ENCODE measurements at regions not wholly inside any gene's neighbourhood (a gene's known extent, or its start where the extent isn't known, plus 50 kb on each side); places are given as distances from the start of the nearest gene placed in this dataset.

GRCh38 chr10:78746155-78746763 lies 322.5 kb upstream of the ZMIZ1 start:
- peaks cover 5% of the 10 kb centered on the region for H3K27me3 Mint-ChIP-seq
- DNase-seq = no peak
- ChIA-PET CTCF (no interaction called here), POLR2A (no interaction called here)
- intact Hi-C loops (cut with micrococcal nuclease) = no loop called here
- H3K4me1 Mint-ChIP-seq (ENCODE audit: low read depth) = peaks cover 7% of the 10 kb centered on the region
- H3K27ac Mint-ChIP-seq = no peak overlapping the region
- no peaks in the 10 kb centered on the region for H3K9me3 Mint-ChIP-seq
- H3K4me3 Mint-ChIP-seq = no peak overlapping the region
- H3K36me3 Mint-ChIP-seq = no peaks in the 10 kb centered on the region

GRCh38 chr10:78747401-78748234 lies 321.1 kb upstream of the ZMIZ1 start:
- CTCF ChIA-PET = no interaction called here
- H3K4me3 Mint-ChIP-seq = no peak overlapping the region

GRCh38 chr10:78748235-78748533 lies 320.6 kb upstream of the ZMIZ1 start:
- DNase-seq = no peak
- CTCF ChIA-PET = no interaction called here
- H3K27ac Mint-ChIP-seq = no peak overlapping the region

More at GRCh38 chr10:78747401-78748234, 321.1 kb upstream of the ZMIZ1 start:
- no peaks in the 10 kb centered on the region for H3K9me3 Mint-ChIP-seq
- POLR2A ChIA-PET = no interaction called here
- peaks cover 15% of the 10 kb centered on the region for H3K27me3 Mint-ChIP-seq
- no peaks in the 10 kb centered on the region for H3K36me3 Mint-ChIP-seq
- H3K4me1 Mint-ChIP-seq (ENCODE audit: low read depth) = peaks cover 6% of the 10 kb centered on the region
- intact Hi-C loops (cut with micrococcal nuclease) = no loop called here
- H3K27ac Mint-ChIP-seq = no peak overlapping the region
- no peak for DNase-seq

GRCh38 chr10:78749200-78749599 lies 319.6 kb upstream of the ZMIZ1 start:
- no peak overlapping the region for H3K27ac Mint-ChIP-seq
- ChIA-PET POLR2A (no interaction called here), CTCF (no interaction called here)
- H3K27me3 Mint-ChIP-seq = peaks cover 21% of the 10 kb centered on the region
- no peaks in the 10 kb centered on the region for H3K36me3 Mint-ChIP-seq
- DNase-seq = no peak
- no peaks in the 10 kb centered on the region for H3K9me3 Mint-ChIP-seq
- H3K4me3 Mint-ChIP-seq = no peak overlapping the region
- intact Hi-C loops (cut with micrococcal nuclease) = no loop called here
- H3K4me1 Mint-ChIP-seq (ENCODE audit: low read depth) = no peaks in the 10 kb centered on the region

More at GRCh38 chr10:78748235-78748533, 320.6 kb upstream of the ZMIZ1 start:
- Mint-ChIP-seq H3K4me1 (ENCODE audit: low read depth) (peaks cover under 1% of the 10 kb centered on the region), H3K36me3 (no peaks in the 10 kb centered on the region), H3K4me3 (no peak overlapping the region), H3K27me3 (peaks cover 15% of the 10 kb centered on the region), H3K9me3 (no peaks in the 10 kb centered on the region)
- POLR2A ChIA-PET = no interaction called here
- intact Hi-C loops (cut with micrococcal nuclease) = no loop called here

- CTCF ChIA-PET = no interaction called here
- no peak for DNase-seq
- H3K36me3 Mint-ChIP-seq = no peaks in the 10 kb centered on the region
- H3K27ac Mint-ChIP-seq = no peak overlapping the region
- H3K27me3 Mint-ChIP-seq = peaks cover 22% of the 10 kb centered on the region
- H3K4me1 Mint-ChIP-seq (ENCODE audit: low read depth) = no peaks in the 10 kb centered on the region
- POLR2A ChIA-PET = no interaction called here
- intact Hi-C loops (cut with micrococcal nuclease) = loop anchor here (10.0 kb wide), 1 partner anchor 445 kb away; no protein-coding TSS in a partner anchor
- H3K9me3 Mint-ChIP-seq = no peaks in the 10 kb centered on the region
- H3K4me3 Mint-ChIP-seq = no peak overlapping the region
Observed at GRCh38 chr10:78749898-78750297, 318.9 kb upstream of the ZMIZ1 start.

- Mint-ChIP-seq H3K4me3 (no peak overlapping the region), H3K27ac (no peak overlapping the region), H3K4me1 (ENCODE audit: low read depth) (no peaks in the 10 kb centered on the region), H3K9me3 (no peaks in the 10 kb centered on the region), H3K27me3 (peaks cover 25% of the 10 kb centered on the region), H3K36me3 (no peaks in the 10 kb centered on the region)
- POLR2A ChIA-PET = no interaction called here
- intact Hi-C loops (cut with micrococcal nuclease) = loop anchor here (10.0 kb wide), 1 partner anchor 444 kb away; no protein-coding TSS in a partner anchor
- no peak for DNase-seq
- CTCF ChIA-PET = no interaction called here
Observed at GRCh38 chr10:78750418-78750817, 318.3 kb upstream of the ZMIZ1 start.

GRCh38 chr10:78751716-78752115 lies 317.1 kb upstream of the ZMIZ1 start:
- no peak overlapping the region for H3K4me3 Mint-ChIP-seq
- intact Hi-C loops (cut with micrococcal nuclease) = loop anchor here (10.0 kb wide), 1 partner anchor 443 kb away; no protein-coding TSS in a partner anchor
- CTCF ChIA-PET = interaction anchor here (1.0 kb wide), 1 partner anchor 14 kb away, joined by 3 read pairs; no protein-coding TSS in a partner anchor
- no peak for DNase-seq
- no peaks in the 10 kb centered on the region for H3K9me3 Mint-ChIP-seq
- H3K36me3 Mint-ChIP-seq = no peaks in the 10 kb centered on the region
- POLR2A ChIA-PET = no interaction called here
- peaks cover 26% of the 10 kb centered on the region for H3K27me3 Mint-ChIP-seq
- no peak overlapping the region for H3K27ac Mint-ChIP-seq
- peaks cover 4% of the 10 kb centered on the region for H3K4me1 Mint-ChIP-seq (ENCODE audit: low read depth)

GRCh38 chr10:78752221-78752620 lies 316.5 kb upstream of the ZMIZ1 start:
- H3K27ac Mint-ChIP-seq = no peak overlapping the region
- H3K36me3 Mint-ChIP-seq = no peaks in the 10 kb centered on the region
- no peaks in the 10 kb centered on the region for H3K9me3 Mint-ChIP-seq
- CTCF ChIA-PET = interaction anchor here (1.0 kb wide), 1 partner anchor 15 kb away, joined by 3 read pairs; no protein-coding TSS in a partner anchor
- H3K4me3 Mint-ChIP-seq = no peak overlapping the region
- peaks cover 9% of the 10 kb centered on the region for H3K4me1 Mint-ChIP-seq (ENCODE audit: low read depth)
- peaks cover 26% of the 10 kb centered on the region for H3K27me3 Mint-ChIP-seq
- POLR2A ChIA-PET = no interaction called here
- intact Hi-C loops (cut with micrococcal nuclease) = loop anchor here (10.0 kb wide), 1 partner anchor 443 kb away; no protein-coding TSS in a partner anchor
- no peak for DNase-seq

- Mint-ChIP-seq H3K27me3 (peaks cover 26% of the 10 kb centered on the region), H3K4me1 (ENCODE audit: low read depth) (peaks cover 9% of the 10 kb centered on the region), H3K36me3 (no peaks in the 10 kb centered on the region), H3K4me3 (no peak overlapping the region), H3K27ac (no peak overlapping the region), H3K9me3 (no peaks in the 10 kb centered on the region)
- intact Hi-C loops (cut with micrococcal nuclease) = loop anchor here (10.0 kb wide), 1 partner anchor 442 kb away; no protein-coding TSS in a partner anchor
- CTCF ChIA-PET = interaction anchor here (0.7 kb wide), 1 partner anchor 238 kb away, joined by 3 read pairs; no protein-coding TSS in a partner anchor
- no peak for DNase-seq
- POLR2A ChIA-PET = no interaction called here
Observed at GRCh38 chr10:78752708-78753107, 316.1 kb upstream of the ZMIZ1 start.

- CTCF ChIA-PET = interaction anchor here (1.0 kb wide), 1 partner anchor 319 kb away, joined by 3 read pairs; no protein-coding TSS in a partner anchor
Observed at GRCh38 chr10:78754269-78755062, 314.3 kb upstream of the ZMIZ1 start.

GRCh38 chr10:78755063-78755701 lies 313.6 kb upstream of the ZMIZ1 start:
- ChIA-PET CTCF (no interaction called here), POLR2A (no interaction called here)
- H3K9me3 Mint-ChIP-seq = no peaks in the 10 kb centered on the region
- peaks cover 23% of the 10 kb centered on the region for H3K27me3 Mint-ChIP-seq
- peaks cover 15% of the 10 kb centered on the region for H3K4me1 Mint-ChIP-seq (ENCODE audit: low read depth)
- no peaks in the 10 kb centered on the region for H3K36me3 Mint-ChIP-seq
- H3K4me3 Mint-ChIP-seq = no peak overlapping the region
- intact Hi-C loops (cut with micrococcal nuclease) = loop anchor here (10.0 kb wide), 1 partner anchor 440 kb away; no protein-coding TSS in a partner anchor
- H3K27ac Mint-ChIP-seq = no peak overlapping the region
- DNase-seq = no peak

More at GRCh38 chr10:78754269-78755062, 314.3 kb upstream of the ZMIZ1 start:
- Mint-ChIP-seq H3K27me3 (peaks cover 23% of the 10 kb centered on the region), H3K4me3 (no peak overlapping the region), H3K27ac (no peak overlapping the region), H3K9me3 (no peaks in the 10 kb centered on the region), H3K36me3 (no peaks in the 10 kb centered on the region), H3K4me1 (ENCODE audit: low read depth) (peaks cover 10% of the 10 kb centered on the region)
- DNase-seq = no peak
- POLR2A ChIA-PET = no interaction called here
- intact Hi-C loops (cut with micrococcal nuclease) = loop anchor here (10.0 kb wide), 1 partner anchor 440 kb away; no protein-coding TSS in a partner anchor
